GM12892 (cell line): ENCODE measurements at regions not wholly inside any gene's neighbourhood (a gene's known extent, or its start where the extent isn't known, plus 50 kb on each side); places are given as distances from the start of the nearest gene placed in this dataset.

Source experiments
- DNase-seq: peaks from one replicate; pipeline ENCODE4 v3.0.0; 2011; ENCODE audit not compliant: insufficient read length
- FAIRE-seq: peaks from 2 replicates; lab custom pipeline; 2011; peaks lifted over from hg19 to GRCh38; lab: Jason Lieb, UNC
- POLR2A ChIP-seq: IDR thresholded peaks from 2 replicates; pipeline ENCODE4 v1.6.1; 2011; ENCODE audit warnings: low read depth, low read length, control low read depth
- POLR2AphosphoS5 ChIP-seq: IDR thresholded peaks from 2 replicates; pipeline ENCODE4 v1.6.1; 2011; ENCODE audit warnings: low read depth, low read length, control low read depth
- TAF1 ChIP-seq: IDR thresholded peaks from 2 replicates; pipeline ENCODE4 v1.6.1; 2011; ENCODE audit warnings: low read depth, mild to moderate bottlenecking, control low read depth, low read length, borderline replicate concordance

- FAIRE-seq (no peak), DNase-seq (no peak)
- TF ChIP-seq POLR2A = no peak
Observed at GRCh38 chr13:78382491-78382890, 220.9 kb downstream of the POU4F1 start.

DNA sequence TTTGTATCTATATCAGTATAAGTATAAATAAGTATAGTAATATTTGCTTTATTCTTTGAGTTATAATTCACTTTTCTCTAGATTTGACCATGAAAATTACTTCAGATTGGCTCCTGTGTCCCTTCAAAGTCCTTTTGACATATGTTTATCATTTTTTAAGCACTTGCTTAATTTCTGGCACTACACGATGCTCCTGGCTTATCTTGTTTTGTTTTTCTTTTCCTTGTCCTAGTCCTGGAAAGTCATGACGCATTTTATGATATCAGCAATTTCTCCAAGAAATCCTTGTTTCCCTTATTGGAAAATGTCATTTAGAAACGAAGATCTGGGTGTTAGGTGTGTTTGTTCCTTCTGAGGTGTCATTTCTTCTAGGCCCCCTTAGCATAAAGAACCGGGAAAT, 226.5 kb downstream of the POU4F1 start:
- FAIRE-seq (no peak), DNase-seq (no peak)
- no peak for TF ChIP-seq POLR2A
- TF ChIP-seq POLR2AphosphoS5 = no peak
- TF ChIP-seq TAF1 = no peak

DNA sequence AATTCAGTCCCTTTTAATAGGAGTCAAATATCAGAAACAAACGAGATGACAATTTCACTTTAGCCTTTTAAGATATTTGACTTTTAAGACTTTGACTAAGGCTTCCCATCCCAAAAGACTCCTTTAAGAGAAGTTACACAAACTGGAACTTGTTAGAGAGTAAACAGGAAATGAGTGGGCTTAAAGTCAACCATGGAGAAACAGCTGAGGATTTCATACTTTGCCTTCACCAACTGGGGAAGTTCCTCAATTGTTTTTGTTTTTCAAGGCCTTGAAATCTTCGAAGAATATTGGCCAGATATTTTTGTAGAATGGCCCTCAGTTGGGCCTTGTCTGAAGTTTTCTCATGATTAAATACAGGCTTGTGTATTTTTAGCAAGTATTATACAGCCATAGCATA, 227.3 kb downstream of the POU4F1 start:
- TF ChIP-seq TAF1 (no peak), POLR2AphosphoS5 (no peak), POLR2A (no peak)
- DNase-seq (no peak), FAIRE-seq (no peak)

DNA sequence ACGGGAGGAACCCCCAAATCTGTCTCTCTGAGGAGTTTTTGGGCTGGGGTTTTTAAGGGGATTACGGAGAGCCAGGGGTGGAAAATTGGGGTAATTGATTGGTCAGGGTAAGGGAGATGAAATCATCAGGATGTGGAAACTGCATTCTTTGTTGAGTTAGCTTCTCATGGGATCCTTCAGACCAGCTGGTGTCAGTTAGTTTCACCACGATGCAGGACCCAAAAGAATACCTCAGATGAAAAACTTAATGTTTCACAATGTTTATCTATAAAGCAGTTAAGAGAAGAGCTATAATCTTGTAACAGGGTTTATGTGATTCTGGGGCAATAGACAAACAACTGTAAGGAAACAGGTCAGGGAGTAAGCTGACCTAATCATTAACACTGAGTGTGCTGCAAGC, 230.8 kb downstream of the POU4F1 start:
- DNase-seq = no peak
- no peak for FAIRE-seq
- TF ChIP-seq TAF1 = no peak
- no peak for TF ChIP-seq POLR2A
- TF ChIP-seq POLR2AphosphoS5 = no peak

DNA sequence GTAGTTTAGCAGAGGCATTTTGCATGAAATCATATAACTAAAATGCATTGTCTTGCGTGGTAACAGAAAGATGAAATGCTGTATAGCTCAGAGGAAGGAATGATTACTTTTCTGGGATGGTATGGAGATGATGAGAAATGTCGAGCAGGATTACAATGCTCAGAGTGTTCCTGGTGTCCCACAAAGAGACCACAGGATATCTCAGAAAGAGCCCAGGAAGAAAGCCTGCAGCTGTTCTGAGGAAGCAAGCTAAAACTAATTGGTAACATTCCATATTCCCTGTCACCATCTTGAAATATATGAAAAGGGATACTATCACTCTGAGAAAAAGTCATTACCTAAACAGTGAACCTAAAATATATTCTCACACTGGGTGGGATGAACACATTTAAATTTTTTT, 233.1 kb downstream of the POU4F1 start:
- no peak for TF ChIP-seq POLR2AphosphoS5
- no peak for TF ChIP-seq TAF1
- no peak for TF ChIP-seq POLR2A
- DNase-seq (no peak), FAIRE-seq (no peak)

DNA sequence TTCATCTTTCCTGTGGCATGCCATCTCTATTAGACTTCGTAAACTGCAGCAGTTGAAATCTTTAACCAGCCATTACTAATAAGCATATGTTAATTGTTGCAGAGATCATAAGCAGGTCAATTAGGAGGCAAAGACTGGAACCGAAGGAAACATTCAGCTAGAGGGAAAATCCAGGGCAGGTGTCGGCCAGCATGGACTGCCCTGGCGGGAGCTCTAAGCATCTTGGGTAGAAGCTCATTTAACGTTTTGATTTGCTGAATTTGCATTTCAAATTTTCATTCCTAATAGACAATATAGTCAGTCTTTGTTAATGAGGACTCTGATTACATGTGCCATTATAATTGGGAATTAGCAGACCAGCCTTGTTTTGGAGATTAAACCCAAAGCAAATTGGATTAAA, 238.6 kb downstream of the POU4F1 start:
- DNase-seq = no peak
- FAIRE-seq = no peak
- TF ChIP-seq TAF1 = no peak
- TF ChIP-seq POLR2A = no peak
- no peak for TF ChIP-seq POLR2AphosphoS5

- DNase-seq (no peak), FAIRE-seq (peak; percentile 62)
- TF ChIP-seq POLR2AphosphoS5 = no peak
- TF ChIP-seq TAF1 = no peak
- TF ChIP-seq POLR2A = no peak
Observed at GRCh38 chr13:78341032-78341431, 262.3 kb downstream of the POU4F1 start.

DNA sequence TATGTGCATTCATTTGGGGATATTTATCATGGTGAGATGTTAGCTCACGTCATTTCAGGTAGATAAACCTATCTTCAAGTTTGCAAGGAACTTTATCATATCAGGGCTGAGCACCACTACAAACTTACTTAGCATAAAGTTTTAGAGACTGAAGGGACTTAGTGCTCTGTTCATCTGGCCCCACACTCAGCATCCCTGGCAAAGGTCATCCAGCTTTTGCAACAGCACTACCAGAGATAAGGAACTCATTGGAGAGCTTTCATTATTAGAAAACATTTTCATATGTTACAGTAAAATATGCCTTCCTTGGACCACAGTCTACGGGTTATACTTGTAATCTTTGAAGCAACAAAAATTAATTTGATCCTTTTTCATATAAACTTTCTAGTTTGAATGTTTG, 263.4 kb downstream of the POU4F1 start:
- FAIRE-seq (no peak), DNase-seq (no peak)
- no peak for TF ChIP-seq POLR2A
- no peak for TF ChIP-seq TAF1
- TF ChIP-seq POLR2AphosphoS5 = no peak

GRCh38 chr13:78334059-78334458, 269.3 kb downstream of the POU4F1 start:
- TF ChIP-seq TAF1 (no peak), POLR2AphosphoS5 (no peak), POLR2A (no peak)
- DNase-seq = no peak
- FAIRE-seq = no peak

- TF ChIP-seq POLR2AphosphoS5 (no peak), TAF1 (no peak), POLR2A (no peak)
- FAIRE-seq (no peak), DNase-seq (no peak)
Observed at GRCh38 chr13:78326633-78327032, 276.7 kb downstream of the POU4F1 start.

DNA sequence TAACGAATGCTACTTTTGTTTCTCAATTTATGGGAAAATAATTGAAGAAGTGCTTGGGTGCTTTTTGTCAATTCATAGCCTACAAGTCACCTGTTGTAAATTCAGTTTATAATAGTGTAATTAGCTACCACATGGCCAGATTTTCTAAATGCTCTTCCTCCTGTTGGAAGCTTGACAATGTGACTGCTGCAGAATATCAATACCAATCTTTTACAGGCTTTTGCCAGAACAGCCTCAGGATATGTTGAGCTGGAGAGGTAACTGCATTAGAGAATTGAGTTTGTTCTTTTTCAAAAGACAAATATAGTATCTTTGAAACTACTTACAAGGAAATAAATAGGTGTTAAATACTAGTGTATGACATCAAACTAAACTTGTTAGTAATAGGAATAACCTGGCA, 277.8 kb downstream of the POU4F1 start:
- no peak for FAIRE-seq
- TF ChIP-seq POLR2A (no peak), TAF1 (no peak), POLR2AphosphoS5 (no peak)
- DNase-seq = no peak

DNA sequence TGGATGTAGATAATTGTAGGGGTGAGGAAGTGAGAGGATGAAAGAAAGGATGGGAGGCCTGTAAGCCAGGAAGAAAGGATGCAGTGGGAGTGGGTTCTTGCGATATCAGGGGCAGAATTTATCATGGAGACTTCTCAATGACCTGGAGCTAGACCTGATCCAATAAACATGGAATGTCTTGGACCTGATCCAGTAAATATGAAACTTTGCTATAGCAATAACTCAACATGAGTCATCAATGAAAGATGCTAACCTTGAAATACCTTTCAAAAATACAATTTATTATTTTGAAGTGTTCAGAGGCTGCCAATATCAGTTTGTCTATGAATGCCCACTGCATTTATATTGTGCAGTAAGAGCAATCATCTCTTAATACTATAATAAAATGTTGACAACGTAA, 279.5 kb downstream of the POU4F1 start:
- FAIRE-seq (no peak), DNase-seq (no peak)
- TF ChIP-seq POLR2AphosphoS5 (no peak), POLR2A (no peak), TAF1 (no peak)

DNA sequence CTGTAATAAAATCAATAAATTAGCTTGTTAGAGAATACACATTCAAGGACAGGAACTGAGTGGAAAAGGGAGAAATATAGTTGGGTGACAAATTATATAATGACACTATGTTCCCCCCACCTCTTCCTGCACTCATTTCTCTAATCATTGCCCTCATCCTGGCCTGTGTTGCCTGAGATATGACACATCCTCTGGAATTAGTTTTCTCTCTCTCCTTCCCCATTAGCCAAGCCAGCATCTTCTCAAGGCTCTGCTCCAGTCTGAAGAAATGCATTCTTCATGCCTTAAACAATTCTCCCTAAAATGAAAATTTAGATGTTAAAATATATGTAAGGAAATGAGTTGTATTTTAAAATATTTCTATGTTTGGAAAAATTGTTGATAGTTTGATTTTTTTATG, 280.3 kb downstream of the POU4F1 start:
- FAIRE-seq = no peak
- DNase-seq = no peak
- TF ChIP-seq TAF1 = no peak
- TF ChIP-seq POLR2A = no peak
- no peak for TF ChIP-seq POLR2AphosphoS5

GRCh38 chr13:78319101-78319627, 284.2 kb downstream of the POU4F1 start:
- TF ChIP-seq TAF1 = no peak
- TF ChIP-seq POLR2A = no peak
- no peak for TF ChIP-seq POLR2AphosphoS5
- DNase-seq = no peak
- FAIRE-seq = no peak
